ENCODE measurements at regions not wholly inside any gene's neighbourhood (a gene's known extent, or its start where the extent isn't known, plus 50 kb on each side); places are given as distances from the start of the nearest gene placed in this dataset.

GRCh38 chr16:9241177-9241576, 149.7 kb downstream of the HAPSTR1 start:
- in situ Hi-C loops (cut with HindIII; ENCODE audit: low sequenced_read_pairs) = no loop called here

- in situ Hi-C loops (cut with HindIII; ENCODE audit: low sequenced_read_pairs) = no loop called here
These were observed 156.7 kb downstream of the HAPSTR1 start for GRCh38 chr16:9248162-9248561.

DNA sequence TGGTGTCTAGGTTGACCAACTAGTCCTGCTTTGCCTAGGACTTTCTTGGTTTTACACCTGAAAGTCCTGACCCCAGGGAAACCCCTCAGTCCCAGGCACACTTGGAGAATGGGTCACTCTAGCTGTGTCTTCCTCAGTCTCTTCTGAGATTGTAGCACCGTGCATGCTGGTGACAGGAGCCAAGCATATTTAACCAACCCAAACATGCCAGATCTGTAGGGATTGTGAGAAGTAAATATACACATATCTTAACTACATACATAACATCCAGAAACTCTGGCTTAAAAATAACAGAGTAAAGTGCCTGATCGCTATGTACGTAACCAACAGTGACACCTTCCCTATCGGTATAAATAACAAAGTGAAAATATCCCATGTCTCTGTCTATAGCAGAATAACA, 158.1 kb downstream of the HAPSTR1 start:
- in situ Hi-C loops (cut with HindIII; ENCODE audit: low sequenced_read_pairs) = no loop called here

DNA sequence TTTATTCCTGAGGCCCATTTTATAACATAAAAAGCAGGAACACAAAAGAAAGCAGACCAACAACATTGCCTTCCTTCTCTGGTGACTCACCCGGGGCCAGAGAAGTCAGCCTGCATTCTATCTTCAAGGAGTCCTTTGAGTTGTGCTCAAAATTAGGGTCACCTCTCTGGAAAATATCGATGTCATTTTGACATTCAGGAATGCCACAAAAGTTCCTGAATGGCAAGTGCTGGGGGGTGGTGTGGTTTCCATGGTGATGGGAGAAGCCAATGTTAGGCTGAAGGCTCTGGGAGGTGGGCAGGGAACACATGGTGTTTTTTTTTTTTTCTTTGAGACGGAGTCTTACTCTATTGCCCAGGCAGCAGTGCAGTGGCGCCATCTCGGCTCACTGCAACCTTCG, 159.6 kb downstream of the HAPSTR1 start:
- in situ Hi-C loops (cut with HindIII; ENCODE audit: low sequenced_read_pairs) = no loop called here

GRCh38 chr16:9254863-9255262, 163.4 kb downstream of the HAPSTR1 start:
- in situ Hi-C loops (cut with HindIII; ENCODE audit: low sequenced_read_pairs) = no loop called here

- in situ Hi-C loops (cut with HindIII; ENCODE audit: low sequenced_read_pairs) = no loop called here
These were observed 164.8 kb downstream of the HAPSTR1 start for GRCh38 chr16:9256196-9256595.

- in situ Hi-C loops (cut with HindIII; ENCODE audit: low sequenced_read_pairs) = no loop called here
These were observed 166.4 kb downstream of the HAPSTR1 start for GRCh38 chr16:9257843-9258242.

GRCh38 chr16:9258423-9259051, 167.1 kb downstream of the HAPSTR1 start:
- in situ Hi-C loops (cut with HindIII; ENCODE audit: low sequenced_read_pairs) = no loop called here

- in situ Hi-C loops (cut with HindIII; ENCODE audit: low sequenced_read_pairs) = no loop called here
These were observed 168.6 kb downstream of the HAPSTR1 start for GRCh38 chr16:9259914-9260608.

GRCh38 chr16:9260666-9261065, 169.2 kb downstream of the HAPSTR1 start:
- in situ Hi-C loops (cut with HindIII; ENCODE audit: low sequenced_read_pairs) = no loop called here

- in situ Hi-C loops (cut with HindIII; ENCODE audit: low sequenced_read_pairs) = no loop called here
These were observed 169.9 kb downstream of the HAPSTR1 start for GRCh38 chr16:9261376-9261775.

DNA sequence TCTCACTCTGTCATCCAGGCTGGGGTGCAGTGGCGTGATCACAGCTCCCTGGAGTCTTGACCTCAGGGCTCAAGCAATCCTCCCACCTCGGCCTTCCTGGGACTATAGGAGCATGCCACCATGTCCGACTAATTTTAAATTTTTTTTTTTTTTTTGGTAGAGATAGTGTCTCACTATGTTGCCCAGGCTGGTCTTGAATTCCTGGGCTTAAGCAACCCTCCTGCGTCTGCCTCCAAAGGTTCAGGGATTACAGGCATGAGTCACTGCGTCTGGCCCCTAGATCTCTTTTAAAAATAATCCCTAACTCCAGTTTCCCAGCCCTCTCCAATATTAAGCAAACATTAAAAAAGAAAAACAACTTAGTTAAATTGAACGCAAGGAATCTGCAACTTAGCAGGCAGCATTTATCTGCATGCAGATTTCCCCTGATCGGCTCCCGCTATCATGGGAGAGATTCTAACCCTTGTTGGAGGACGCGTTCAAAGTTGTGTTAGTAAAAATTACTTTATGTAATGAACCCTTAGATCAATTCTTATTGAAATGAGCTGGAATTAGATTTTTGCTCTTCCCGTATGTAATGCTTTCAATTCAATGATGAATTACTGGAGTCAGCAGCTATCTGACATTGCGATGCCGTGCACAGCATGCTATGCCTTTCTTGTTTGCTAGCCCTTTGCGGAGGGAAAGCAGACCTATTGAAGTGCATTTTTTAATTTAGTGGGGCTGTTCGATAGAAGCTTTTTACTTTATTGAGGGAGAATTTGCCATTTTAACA, 171.7 kb downstream of the HAPSTR1 start:
- in situ Hi-C loops (cut with HindIII; ENCODE audit: low sequenced_read_pairs) = no loop called here

- in situ Hi-C loops (cut with HindIII; ENCODE audit: low sequenced_read_pairs) = no loop called here
These were observed 172.6 kb downstream of the HAPSTR1 start for GRCh38 chr16:9264067-9264466.

DNA sequence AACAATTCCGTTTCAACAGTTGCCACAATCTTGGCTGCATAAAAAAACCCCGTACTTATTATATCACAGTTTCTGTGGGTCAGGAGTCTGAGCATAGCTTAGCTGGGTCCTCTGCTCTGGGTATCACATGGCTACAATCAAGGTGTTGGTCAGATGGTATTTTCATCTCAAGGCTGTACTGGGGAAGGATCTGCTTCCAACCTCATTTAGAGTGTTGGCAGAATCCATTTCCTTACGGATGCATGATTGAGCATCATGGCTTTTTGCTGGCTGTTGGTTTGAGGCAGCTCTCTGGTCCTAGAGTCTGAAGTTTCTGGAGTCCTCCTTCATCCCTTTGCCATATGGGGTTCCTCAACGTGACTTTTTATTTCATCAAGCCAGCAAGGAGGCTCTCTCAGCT, 177.0 kb downstream of the HAPSTR1 start:
- in situ Hi-C loops (cut with HindIII; ENCODE audit: low sequenced_read_pairs) = no loop called here

GRCh38 chr16:9270424-9270823, 179.0 kb downstream of the HAPSTR1 start:
- in situ Hi-C loops (cut with HindIII; ENCODE audit: low sequenced_read_pairs) = no loop called here

- in situ Hi-C loops (cut with HindIII; ENCODE audit: low sequenced_read_pairs) = no loop called here
These were observed 179.5 kb downstream of the HAPSTR1 start for GRCh38 chr16:9270941-9271340.

DNA sequence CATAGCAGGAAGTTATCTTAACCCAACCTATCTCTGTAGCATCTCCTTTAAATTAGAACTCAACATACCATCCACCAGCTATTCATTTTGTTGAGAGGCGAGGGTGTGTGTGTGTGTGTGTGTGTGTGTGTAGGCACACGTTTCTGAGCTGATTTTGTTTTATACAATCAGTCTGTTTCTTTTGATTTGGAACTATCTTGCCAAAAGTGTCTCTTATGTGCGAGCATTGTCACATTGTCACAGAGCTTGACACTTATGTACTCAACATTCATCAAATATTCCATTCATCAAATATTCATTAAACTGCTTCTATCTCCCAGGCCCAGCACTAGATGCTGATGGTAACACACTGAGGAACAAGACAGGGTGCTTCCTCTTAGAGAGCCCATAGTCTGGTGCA, 180.4 kb downstream of the HAPSTR1 start:
- in situ Hi-C loops (cut with HindIII; ENCODE audit: low sequenced_read_pairs) = no loop called here

DNA sequence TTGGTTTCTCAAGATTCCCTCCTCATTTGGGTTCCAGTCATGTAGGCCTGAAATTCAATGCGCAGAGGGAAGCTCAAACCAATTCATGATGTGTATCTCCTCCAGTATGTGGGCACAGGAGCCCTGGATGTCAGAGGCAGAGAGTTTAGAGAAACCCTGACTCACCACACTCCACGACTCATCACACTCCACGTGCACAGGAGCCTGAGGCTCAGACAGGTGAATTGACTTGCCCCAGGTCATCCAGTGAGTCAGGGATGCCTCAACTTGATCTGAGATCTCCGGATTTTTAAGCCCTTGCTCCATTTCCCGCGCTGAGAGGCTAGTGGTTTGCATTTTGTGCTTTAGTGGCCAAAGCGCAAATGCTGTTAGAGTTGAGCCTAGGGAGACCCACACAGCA, 183.9 kb downstream of the HAPSTR1 start:
- in situ Hi-C loops (cut with HindIII; ENCODE audit: low sequenced_read_pairs) = no loop called here

DNA sequence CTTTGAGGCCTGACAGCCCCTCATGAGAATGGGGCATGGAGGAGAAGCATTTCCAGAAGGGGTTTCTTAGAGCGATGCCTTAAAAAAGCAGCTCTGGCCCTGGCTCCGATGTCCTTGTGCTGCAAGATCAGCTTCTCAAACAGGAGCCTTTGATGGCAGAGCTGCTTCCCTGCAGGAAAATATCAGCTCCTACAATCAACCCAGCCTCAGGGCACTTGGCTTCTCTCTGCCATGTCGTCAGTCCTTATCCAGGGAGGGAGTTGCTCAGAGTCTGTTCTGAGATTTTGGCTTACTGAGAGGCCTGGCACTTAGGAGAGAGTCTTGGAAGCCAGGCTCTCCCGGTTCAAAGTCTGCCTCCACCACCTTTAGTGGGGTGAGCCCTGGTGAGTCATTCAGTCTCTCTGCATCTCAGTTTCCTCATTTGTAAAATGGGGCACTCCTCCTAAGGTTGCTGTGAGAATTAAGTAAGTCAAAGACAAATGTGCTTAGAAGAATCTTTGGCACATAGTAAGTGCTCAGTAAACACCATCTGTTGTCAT, 184.4 kb downstream of the HAPSTR1 start:
- in situ Hi-C loops (cut with HindIII; ENCODE audit: low sequenced_read_pairs) = no loop called here

- in situ Hi-C loops (cut with HindIII; ENCODE audit: low sequenced_read_pairs) = no loop called here
These were observed 188.0 kb downstream of the HAPSTR1 start for GRCh38 chr16:9279291-9280068.

GRCh38 chr16:9280069-9280466, 188.6 kb downstream of the HAPSTR1 start:
- in situ Hi-C loops (cut with HindIII; ENCODE audit: low sequenced_read_pairs) = no loop called here

All from DLD1 (cell line).